NK-92 (cell line): ENCODE measurements at regions not wholly inside any gene's neighbourhood (a gene's known extent, or its start where the extent isn't known, plus 50 kb on each side); places are given as distances from the start of the nearest gene placed in this dataset.
"Not testable (repeated sequence)": the region's sequence is repeated elsewhere in the genome, so short reads cannot be mapped to it uniquely, and the experiment has no call there.

Experiments used
- DNase-seq: peaks from one replicate; lab custom pipeline; 2025; ENCODE audit not compliant: unreplicated experiment; lab: John Stamatoyannopoulos, UW

DNA sequence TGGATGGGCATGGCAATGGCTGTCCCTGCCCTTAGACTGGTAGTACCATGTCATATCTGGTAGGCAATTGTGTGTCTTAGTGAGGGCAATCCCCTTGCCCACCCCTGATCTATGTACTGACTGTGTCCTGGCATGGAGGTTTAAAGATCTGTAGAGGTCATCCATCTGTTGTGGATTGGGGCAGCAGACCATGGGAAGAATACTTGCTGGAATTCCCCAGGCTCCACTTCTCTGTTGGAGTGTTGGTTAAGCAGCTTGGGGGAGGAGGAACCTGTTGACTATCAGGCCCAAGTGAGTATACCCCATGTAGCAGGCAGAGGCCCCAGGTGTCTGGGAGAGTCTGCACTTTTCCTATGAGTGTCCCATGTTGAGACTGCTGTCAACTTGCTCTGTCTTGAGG, 246.7 kb upstream of the DIPK2B start:
- no peak for DNase-seq

DNA sequence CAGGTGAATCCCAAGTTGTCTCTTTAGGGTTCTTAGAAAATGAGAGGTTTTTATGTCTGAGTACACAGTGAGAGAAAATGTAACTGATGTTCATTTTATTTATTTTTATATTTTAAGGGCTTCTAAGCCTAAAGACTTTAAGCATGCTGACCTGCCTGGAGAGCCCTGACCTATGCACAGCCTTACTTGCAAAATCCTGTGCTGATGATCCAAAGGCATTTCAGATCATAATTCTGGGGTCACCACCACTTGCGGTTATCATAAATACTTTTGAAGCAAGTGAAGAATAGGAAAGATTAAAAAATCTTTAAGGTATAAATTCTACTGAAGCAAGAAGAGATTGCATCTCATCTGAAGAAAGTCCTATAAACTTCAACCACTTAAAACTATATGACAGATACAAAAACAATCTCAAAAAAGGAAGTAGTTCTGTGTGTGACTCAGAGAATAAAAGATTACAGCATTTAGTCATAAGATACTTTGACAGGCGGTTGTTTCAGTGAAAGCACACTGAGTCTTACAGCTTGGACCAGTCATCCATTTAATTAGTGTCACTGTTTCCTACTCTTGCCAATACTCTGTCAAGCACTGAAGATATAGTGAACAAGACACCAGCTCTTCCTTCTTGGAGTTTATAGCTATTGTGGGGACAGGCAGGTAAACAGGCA, 245.2 kb upstream of the DIPK2B start:
- DNase-seq: no peak

DNA sequence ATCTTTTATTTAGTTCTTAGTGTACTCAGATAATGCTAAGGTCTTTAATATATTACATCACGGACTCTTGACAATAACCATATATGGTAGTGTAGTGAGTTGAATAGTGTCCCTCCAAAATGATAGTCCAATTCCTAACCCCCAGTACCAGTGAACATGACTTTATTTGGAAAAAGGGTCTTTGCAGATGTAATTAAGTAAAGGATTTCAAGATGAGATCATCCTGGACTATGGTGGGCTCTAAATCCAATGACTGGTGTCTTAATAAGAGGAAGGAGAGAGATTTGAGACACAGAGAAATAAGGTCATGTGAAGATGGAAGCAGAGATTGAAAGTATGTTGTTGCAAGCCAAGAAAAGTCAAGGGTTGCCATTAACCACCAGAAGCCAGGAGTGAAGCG, 236.5 kb upstream of the DIPK2B start:
- DNase-seq: no peak

DNA sequence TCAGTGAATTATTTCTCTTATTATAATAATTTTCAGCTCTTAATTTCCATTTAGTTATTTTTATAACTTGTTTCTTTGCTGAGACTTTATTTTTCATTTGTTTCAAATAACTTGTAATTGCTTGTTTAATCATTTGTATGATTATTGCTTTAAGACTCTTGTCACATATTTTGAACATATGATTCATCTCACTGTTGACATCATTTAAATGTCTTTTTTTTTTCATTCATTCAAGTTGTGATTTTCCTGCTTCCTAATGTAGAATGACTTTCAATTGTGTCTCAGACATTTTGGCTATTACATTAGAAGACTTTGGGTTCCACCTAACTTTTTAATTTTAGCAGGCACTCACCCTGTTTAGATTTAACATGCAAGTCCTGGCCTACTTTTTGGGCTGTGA, 234.8 kb upstream of the DIPK2B start:
- DNase-seq: no peak

DNA sequence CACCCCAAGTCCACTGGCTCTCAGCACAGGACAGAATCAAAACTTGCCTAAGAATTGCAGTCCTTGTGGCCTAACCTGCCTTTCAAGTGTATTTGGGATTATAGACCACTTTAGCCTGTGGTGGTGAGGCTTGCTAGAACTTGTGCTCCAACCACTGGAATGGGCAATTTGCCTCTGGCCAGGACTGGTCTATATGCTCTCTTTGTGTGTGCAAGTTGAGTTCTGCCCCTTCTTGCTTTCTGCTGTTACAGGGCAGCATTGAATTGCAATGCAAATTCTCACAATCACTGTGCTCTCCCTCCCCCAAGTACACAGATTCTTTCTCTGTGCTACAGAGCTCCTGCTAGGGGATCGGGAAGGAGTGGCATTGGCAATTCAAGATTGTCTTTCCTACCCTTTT, 233.6 kb upstream of the DIPK2B start:
- DNase-seq: no peak

DNA sequence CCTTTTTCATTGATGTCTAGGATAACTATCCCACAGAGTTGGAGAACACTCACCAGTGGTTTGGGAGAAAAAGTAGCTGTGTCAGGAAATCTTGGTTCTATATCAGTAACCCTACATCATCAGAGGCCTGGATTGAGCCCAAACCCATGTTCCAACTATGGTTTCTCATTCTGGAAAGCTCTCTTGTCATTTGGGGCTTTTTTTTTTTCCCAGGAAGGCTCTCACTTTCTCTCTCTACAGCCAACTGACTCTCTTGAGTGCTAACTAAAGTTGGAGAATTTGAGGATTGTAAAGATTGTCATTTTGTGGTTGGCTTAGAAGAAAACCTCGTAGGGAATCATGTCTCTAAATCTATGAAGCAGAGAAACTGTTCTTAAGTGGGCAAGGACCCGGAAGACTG, 228.2 kb upstream of the DIPK2B start:
- DNase-seq: no peak

DNA sequence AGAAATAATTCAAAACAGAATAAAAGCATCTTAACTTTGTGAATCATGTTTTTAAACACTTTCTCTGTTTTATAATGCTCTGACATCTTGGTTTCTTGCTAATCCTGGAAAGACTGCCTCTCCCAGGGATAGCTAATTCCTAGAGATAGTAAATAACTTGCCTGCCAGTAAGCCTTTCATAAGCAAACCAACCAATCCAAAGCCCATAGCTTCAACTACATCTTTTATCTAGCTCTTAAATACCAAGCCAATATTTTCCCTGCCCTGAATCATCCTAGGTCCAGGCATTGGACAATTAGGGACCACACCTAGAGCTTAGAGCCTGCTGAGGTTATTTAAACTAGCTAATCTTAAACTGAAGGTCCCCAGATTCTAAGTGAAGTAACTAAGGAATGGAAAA, 223.7 kb upstream of the DIPK2B start:
- no peak for DNase-seq

DNA sequence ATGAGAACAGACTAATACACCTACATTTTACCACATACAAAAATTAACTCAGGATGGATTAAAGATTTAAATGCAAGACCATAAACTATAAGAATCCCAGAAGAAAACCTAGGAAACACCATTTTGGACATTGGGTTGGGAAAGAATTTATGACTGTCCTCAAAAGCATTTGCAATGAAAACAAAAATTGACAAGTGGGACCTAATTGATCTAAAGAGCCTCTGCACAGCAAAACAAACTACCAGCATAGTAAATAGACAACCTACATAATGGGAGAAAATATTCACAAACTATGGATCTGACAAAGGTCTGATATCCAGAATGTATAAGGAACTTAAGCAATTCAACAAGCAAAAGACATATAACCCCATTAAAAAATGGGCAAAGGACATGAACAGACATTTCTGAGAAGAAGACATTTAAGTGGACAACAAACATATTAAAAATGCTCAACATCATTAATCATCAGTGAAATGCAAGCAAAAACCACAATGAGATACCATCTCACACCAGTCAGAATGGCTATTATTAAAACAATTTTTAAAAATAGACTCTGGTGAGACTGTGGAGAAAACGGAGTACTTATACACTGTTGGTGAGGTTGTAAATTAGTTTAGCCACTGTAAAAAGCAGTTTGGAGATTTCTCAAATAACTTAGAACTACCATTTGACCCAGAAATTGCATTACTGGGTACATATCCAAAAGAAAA, 221.7 kb upstream of the DIPK2B start:
- DNase-seq: no peak

DNA sequence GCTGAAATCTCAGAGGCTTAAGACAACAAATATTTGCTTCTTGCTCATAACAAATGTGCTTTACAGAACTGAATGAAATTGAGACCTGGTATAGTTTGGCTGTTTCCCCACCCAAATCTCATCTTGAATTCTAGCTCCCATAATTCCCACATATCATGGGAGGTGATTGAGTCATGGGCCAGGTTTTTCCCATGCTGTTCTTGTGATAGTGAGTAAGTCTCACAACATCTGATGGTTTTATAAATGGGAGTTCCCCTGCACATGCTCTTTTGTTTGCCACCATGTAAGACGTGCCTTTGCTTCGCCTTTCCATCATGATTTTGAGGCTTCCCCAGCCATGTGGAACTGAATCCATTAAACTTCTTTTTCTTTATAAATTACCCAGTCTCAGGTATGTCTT, 221.1 kb upstream of the DIPK2B start:
- no peak for DNase-seq

DNA sequence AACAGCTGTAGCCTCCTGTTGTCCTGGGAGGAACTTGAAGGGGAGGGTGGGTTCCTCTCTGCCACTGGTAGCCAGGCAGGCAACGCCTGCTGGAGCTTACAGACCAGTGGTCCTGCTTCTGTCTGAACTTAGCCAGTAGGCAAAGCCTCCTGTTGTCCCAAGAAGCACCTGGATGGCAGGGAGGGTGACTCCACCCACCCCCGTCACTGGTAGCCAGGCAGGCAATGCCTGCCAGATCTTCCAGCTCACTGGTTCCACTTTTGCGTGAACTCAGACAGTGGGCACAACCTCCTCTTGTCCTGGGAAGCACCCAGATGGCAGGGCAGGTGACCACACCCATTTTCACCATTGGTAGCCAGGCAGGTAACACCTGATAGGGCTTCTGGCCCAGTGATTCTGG, 203.5 kb upstream of the DIPK2B start:
- DNase-seq: no peak

DNA sequence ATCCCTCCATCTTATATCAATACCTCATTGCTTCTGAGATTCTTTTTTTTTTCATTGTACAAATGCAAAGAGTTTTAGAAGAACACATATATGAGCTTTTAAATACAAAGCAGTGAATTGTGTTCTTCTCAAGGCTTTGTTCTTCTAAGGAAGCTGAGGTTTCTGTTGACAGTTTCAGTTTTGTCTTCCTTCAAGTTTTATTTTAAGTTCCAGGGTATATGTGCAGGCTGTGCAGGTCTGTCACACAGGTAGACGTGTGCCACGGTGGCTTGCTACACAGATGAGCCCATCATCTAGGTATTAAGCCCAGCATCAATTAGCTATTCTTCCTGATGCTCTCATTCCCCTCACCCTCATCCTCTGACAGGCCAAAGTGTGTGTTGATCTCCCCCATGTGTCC, 201.2 kb upstream of the DIPK2B start:
- no peak for DNase-seq

DNA sequence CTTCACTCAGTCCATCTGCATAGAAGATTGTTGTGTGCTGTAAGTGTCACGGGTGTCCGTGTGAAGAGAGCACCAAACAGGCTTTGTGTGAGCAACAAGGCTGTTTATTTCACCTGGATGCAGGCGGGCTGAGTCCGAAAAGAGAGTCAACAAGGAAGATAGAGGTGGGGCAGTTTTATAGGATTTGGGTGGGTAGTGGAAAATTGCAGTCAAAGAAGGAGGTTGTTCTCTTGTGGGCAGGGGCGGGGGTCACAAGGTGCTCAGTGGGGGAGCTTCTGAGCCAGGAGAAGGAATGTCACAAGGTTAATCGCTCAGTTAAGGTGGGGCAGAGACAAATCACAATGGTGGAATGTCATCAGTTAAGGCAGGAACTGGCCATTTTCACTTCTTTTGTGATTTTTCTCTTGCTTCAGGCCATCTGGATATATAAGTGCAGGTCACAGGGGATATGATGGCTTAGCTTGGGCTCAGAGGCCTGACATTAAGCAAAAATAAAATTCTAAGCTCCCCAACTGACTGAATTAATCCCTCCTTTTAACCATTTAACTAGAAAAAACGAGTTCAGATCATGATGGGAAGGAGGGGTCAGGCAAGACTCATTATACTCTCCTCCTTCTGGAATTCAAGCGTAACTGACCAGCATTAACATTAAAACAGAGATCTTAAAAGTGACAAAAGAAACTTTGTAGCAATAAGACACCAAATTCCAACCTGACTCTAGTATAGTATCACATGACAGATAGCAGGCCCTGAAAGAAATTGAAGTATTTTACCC, 200.5 kb upstream of the DIPK2B start:
- not testable (repeated sequence) for DNase-seq

DNA sequence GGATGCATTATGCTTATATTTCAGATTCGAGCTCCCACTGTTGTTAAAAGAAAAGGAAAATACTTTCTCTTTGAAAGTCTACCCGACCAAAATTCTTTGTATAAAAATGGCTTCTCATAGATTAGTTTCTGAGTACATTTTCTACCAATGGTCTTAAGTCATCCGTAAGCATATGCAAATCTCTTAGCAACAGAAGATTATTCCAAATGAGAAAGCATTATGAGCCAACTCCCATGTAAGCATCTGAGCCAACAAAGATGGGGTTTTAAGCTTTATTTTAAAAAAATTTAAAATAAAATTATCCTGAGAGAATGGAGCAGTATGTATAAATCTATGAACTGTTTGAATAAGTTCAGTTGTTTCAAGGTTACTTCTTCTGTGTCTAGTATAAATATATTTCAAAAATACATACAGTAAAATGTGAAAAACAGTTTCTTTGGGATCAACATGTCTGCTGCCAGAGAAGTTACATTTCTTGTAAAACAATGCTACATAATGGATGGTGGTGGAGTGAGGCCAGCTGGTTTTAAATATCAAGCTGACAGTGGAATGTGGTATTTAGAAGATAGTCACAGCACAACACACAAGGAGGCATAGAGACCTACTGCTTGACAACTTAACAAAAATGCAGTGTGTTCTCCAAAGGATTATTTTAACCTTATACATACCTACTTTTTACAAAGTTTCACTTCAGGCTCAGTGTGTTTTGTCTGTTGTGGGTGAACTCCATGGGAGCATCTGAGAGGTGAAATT, 199.5 kb upstream of the DIPK2B start:
- DNase-seq: no peak

DNA sequence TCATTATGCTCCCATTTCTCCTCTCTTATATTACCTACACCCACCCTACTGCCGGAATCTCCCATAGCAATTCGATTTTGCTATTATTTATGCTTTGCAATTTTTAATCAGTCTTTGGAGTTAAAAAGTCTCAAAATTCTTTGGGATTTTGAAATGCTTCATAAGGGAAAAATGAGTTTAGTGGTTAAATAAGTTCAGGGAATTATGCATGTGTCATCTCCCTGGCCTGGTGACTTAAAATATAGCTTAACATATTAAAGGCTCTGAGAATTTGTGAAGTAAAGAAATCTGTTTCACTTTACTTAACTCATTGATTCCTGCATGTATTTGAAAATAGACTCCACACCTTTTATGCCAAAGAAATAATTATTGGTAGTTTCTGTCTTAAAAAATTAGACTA, 185.1 kb upstream of the DIPK2B start:
- no peak for DNase-seq

DNA sequence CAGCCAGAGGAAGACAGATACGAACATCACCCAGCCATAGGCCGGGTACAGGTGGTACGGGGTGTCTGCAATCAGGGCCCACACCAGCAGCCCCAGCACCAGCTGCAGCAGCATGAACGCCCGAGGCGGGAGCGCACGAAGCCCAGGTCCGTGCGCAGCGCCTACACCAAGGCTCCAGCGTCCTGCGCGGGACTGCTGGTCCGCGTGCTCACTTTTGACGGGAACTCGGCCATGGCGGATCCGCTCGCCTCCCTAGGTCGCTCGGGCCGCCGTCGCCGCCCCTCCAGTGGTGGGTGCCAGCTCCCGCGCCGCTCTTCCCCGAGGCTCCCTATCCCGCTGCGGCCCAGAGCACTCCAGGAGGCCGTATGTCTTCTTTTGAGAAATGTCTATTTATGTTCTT, 181.2 kb upstream of the DIPK2B start:
- no peak for DNase-seq

DNA sequence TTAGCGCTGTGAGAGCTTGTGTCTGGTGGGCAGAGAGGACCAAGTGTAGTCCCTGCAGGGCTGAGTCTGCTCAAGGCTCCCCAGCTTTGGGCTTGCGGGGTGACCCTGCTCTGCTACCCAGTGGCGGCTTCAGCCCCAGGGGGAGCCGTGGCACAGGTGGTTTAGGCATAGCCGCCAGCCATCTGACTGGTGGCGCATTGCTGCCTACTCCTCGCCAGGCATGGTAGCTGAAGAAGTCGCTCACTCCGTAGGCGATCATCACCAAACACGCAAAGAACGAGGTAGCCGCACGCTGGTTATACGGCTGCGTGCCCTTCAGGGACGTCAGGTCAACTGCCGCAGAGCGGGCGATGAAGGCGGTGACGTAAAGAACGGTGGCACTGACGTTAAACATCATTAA, 180.7 kb upstream of the DIPK2B start:
- DNase-seq: no peak

DNA sequence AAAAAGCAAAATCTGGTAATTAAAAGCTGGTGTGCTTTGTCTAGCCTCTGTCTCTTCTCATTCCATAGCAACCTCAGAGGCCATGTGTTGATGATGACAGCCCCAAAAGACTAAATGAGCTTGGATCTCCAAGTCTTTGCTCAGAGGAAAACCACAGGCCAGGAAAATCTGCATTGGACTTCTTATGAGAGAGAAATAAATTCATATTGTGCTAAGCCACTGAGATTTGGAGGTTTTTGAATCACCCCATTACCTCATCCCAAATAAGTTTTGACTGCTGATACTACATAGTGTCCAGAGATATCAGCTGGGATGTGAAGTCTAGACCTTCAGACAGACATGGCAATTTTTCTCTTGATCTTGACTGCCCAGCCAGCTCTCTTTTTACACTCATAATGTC, 178.6 kb upstream of the DIPK2B start:
- DNase-seq: no peak

DNA sequence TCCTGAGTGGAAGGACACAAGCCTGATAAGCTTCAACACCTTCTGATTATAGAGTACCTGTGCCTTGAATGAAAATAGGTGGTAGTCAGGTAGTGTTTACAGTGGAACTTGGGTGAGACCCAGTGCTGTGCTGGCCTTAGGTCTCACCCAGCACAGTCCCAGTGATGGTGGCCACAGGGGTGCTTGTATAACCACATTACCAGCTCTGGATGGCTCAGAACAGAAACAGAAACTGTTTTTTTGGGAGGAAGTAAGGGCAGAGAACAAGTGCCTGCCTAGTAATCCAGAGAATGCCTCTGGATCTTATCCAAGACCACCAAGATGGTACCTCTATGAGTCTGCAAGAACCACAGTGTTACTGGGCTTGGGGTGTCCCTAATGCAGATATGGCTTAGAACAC, 171.5 kb upstream of the DIPK2B start:
- DNase-seq: no peak

DNA sequence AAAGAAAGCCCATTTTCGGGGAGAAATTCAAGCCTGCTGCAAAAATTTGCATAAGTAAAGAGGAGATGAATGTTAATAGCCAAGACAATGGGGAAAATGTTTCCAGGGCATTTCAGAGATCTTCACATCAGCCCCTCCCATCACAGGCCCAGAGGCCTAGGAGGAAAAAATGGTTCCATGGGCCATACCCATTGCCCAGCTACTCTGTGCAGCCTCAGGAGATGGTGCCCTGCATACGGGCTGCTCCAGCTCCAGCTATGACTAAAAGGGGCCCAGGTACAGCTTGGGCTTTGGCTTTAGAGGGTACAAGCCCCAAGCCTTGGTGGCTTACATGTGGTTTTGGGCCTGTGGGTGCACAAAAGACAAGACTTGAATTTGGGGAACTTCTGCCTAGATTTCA, 168.0 kb upstream of the DIPK2B start:
- DNase-seq: no peak

DNA sequence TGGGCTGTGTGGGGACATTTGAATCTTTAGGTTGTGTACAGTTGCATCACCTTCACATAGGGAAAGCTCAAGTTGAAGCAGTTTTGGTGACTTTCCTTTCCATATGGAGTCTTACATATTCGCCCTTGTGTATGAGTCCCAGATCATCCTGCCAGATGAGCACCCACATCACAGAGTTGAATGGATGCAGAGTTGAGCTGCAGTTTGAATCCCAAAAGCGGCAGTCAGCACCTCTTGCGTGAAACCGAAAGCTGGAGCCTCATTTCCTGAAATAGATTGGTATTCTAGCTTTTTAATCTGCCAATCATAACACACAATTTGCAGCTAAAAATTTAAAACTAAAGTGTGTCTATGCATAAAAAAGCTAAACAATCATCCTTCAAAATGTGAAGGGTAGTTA, 162.9 kb upstream of the DIPK2B start:
- DNase-seq: no peak

DNA sequence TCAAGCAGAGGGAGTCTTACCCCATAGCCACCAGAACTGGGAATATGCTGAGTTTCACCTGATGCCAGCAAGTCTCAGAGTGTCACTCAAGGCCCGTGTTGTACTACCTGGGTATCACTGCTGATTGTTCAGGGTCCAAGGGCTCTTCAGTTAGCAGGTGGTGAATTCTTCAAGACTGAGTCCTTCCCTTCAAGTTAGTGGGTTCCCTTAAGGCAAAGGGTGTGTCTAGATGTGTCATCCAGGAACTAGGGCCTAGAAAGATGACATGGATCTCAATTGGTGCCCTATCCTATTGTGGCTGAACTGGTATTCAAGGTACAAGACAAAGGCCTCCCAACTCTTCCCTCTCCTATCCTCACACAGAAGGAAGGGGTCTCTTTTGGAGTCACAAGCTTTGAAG, 159.9 kb upstream of the DIPK2B start:
- DNase-seq: no peak

DNA sequence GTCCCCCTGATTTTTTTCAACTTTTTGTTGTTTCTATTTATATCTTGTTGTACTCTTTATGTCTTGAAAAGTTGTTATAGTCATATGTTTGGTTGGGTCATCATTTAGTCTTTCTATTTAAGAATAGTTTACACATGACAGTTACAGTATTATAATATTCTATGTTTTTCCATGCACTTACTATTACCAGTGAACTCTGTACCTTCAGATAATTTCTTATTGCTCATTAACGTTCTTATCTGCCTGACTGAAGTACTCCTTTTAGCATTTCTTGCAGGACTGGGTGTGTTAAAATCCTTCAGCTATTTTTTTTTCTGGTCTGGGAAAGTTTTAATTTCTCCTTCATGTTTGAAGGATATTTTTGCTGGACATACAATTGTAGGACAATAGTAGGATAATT, 157.7 kb upstream of the DIPK2B start:
- DNase-seq: no peak
